Aorta (tissue), 5 donors: ENCODE measurements at regions not wholly inside any gene's neighbourhood (a gene's known extent, or its start where the extent isn't known, plus 50 kb on each side); places are given as distances from the start of the nearest gene placed in this dataset.
"Not testable (repeated sequence)": the region's sequence is repeated elsewhere in the genome, so short reads cannot be mapped to it uniquely, and the experiment has no call there.

Experiments
- ATAC-seq: fragments of 200-7000 bp; cut with Tn5 transposase; one replicate; pipeline ENCODE4 v1.9.1; 2022; ENCODE audit warnings: moderate library complexity; ENCODE audit not compliant: low FRiP score
- DNase-seq, 2 donors: peaks; one replicate each; pipeline ENCODE4 v3.0.0-alpha.2; 2020
- H3K27ac ChIP-seq, 2 donors: one replicate each; pipeline ENCODE4 v1.5.1; 2013; ENCODE audit warnings: low read length in 2 of 2, mild to moderate bottlenecking in 2 of 2, moderate library complexity in 2 of 2, control low read depth in 1 of 2, inconsistent platforms in 1 of 2, low read depth in 1 of 2
- H3K27me3 ChIP-seq, 2 donors: one replicate each; pipeline ENCODE4 v1.6.1; 2013; ENCODE audit warnings: control low read depth in 1 of 2, low read length in 1 of 2, mild to moderate bottlenecking in 1 of 2, moderate library complexity in 1 of 2; ENCODE audit not compliant: insufficient read depth in 2 of 2, control insufficient read depth in 1 of 2
- H3K36me3 ChIP-seq, 2 donors: one replicate each; pipeline ENCODE4 v1.6.1; 2013; ENCODE audit warnings: control low read depth in 1 of 2, low read length in 1 of 2, mild to moderate bottlenecking in 1 of 2; ENCODE audit not compliant: insufficient read depth in 2 of 2, control insufficient read depth in 1 of 2
- H3K4me1 ChIP-seq, 2 donors: one replicate each; pipeline ENCODE4 v1.6.1; 2013; ENCODE audit warnings: low read length in 2 of 2, control low read depth in 1 of 2, mild to moderate bottlenecking in 1 of 2, moderate library complexity in 1 of 2; ENCODE audit not compliant: insufficient read depth in 2 of 2, control insufficient read depth in 1 of 2
- H3K4me3 ChIP-seq, 2 donors: one replicate each; pipeline ENCODE4 v1.5.1; 2013; ENCODE audit warnings: low read length in 2 of 2, control low read depth in 1 of 2, mild to moderate bottlenecking in 1 of 2
- H3K9me3 ChIP-seq: one replicate; pipeline ENCODE4 v1.6.1; 2013; ENCODE audit warnings: mild to moderate bottlenecking, low read length; ENCODE audit not compliant: control insufficient read depth
- WGBS, 2 donors: extraction: QIAGEN DNeasy Blood & Tissue Kit; methylation state at CpG; one replicate each; pipeline ENCODE4 v1.1.7; 2013; 5-methylcytosine and 5-hydroxymethylcytosine counted together
- intact Hi-C, 2 donors: fragments of 100-400 bp; cut with DNase I; formaldehyde crosslinking; loops; one replicate each; pipeline versions ENCODE4 v1.14.2 to v1.15.0; 2022
- donor health status: healthy with polysubstance abuse.
- donor health status: Bipolar disorder and iron deficiency.
- donor health status: DM: no; HTN: no; CAD: no.
- donor health status: DM: no; HTN: no; CAD: no.
- donor health status: DM: yes; HTN: yes; CAD: no.

- Histone ChIP-seq H3K9me3 (no peaks in the 10 kb centered on the region), H3K36me3 (no peaks in the 10 kb centered on the region), H3K27ac (no peak overlapping the region), H3K4me1 (peaks cover 0 to 2% of the 10 kb centered on the region in 2 donors), H3K27me3 (peaks cover 0 to 1% of the 10 kb centered on the region in 2 donors), H3K4me3 (no peak overlapping the region)
- 87 to 88% methylated on average over 6 of the region's 6 CpGs for WGBS, 2 donors
- DNase-seq (no peak), ATAC-seq (no peak)
- intact Hi-C loops: no loop called here
These were observed 132.9 kb upstream of the LRIG1 start for GRCh38 chr3:66633402-66634381.

DNA sequence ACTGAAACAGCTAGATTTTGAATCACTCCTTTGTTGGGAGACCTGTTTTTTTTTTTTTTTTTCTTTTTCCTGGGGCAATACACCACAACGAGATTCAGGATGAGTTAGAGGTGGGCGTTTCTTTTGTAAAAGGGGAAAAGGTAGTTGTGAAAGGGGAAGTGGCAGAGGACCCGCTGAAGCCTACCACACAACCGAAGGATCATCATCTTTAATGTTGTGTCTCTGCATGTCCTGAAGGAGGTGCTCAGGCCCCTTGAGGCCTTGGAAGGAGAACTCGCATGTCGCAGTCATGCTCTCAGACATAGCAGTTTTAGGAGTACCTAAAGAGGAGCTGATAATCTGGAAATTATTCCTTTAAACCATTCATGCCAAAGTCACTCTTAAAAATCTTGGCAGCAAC lies 137.9 kb upstream of the LRIG1 start:
- Histone ChIP-seq H3K27ac (no peak overlapping the region), H3K4me3 (no peak overlapping the region), H3K4me1 (no peaks in the 10 kb centered on the region), H3K36me3 (no peaks in the 10 kb centered on the region), H3K9me3 (peaks cover 2% of the 10 kb centered on the region), H3K27me3 (no peaks in the 10 kb centered on the region)
- no peak for ATAC-seq
- intact Hi-C loops: no loop called here
- WGBS, 2 donors: 71 to 76% methylated on average over 6 of the region's 6 CpGs
- no peak for DNase-seq

GRCh38 chr3:66639809-66640356 lies 139.1 kb upstream of the LRIG1 start:
- Histone ChIP-seq H3K27ac (no peak overlapping the region), H3K36me3 (no peaks in the 10 kb centered on the region), H3K27me3 (no peaks in the 10 kb centered on the region), H3K9me3 (peaks cover 4% of the 10 kb centered on the region), H3K4me1 (no peaks in the 10 kb centered on the region), H3K4me3 (no peak overlapping the region)
- ATAC-seq: no peak
- no peak for DNase-seq
- intact Hi-C loops: no loop called here
- 96 to 97% methylated on average over 3 of the region's 3 CpGs for WGBS, 2 donors

GRCh38 chr3:66642019-66642418 lies 141.2 kb upstream of the LRIG1 start:
- no peaks in the 10 kb centered on the region for H3K36me3 ChIP-seq
- 59 to 68% methylated on average over 4 of the region's 4 CpGs for WGBS, 2 donors
- H3K9me3 ChIP-seq: peaks cover 4% of the 10 kb centered on the region
- ATAC-seq: no peak
- intact Hi-C loops: no loop called here
- no peak overlapping the region for H3K27ac ChIP-seq
- no peaks in the 10 kb centered on the region for H3K4me1 ChIP-seq
- no peaks in the 10 kb centered on the region for H3K27me3 ChIP-seq
- DNase-seq: no peak
- no peak overlapping the region for H3K4me3 ChIP-seq

DNA sequence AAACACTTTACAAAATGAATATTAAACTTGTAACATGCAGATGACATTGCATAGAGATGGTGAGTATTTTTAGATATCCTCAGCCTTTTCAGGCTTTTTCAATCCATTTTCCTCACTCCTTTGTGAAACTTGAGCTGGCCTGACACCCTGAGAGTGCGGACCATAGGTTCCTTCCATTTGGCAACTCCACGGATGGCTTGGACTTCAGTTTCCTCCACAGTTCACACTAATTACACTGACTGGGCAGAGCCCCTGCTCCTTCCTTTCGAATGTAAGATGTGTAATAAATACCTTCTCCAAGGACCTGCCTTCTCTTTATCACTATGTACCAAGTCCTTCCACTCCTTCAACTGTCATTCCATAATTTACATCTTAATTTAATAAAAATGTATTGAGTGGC lies 141.7 kb upstream of the LRIG1 start:
- H3K4me1 ChIP-seq: no peaks in the 10 kb centered on the region
- intact Hi-C loops: no loop called here
- H3K27ac ChIP-seq: no peak overlapping the region
- H3K27me3 ChIP-seq: no peaks in the 10 kb centered on the region
- no peaks in the 10 kb centered on the region for H3K36me3 ChIP-seq
- peaks cover 4% of the 10 kb centered on the region for H3K9me3 ChIP-seq
- ATAC-seq: no peak
- 52% methylated on average over 3 of the region's 3 CpGs for WGBS, 2 donors
- no peak overlapping the region for H3K4me3 ChIP-seq
- DNase-seq: no peak

DNA sequence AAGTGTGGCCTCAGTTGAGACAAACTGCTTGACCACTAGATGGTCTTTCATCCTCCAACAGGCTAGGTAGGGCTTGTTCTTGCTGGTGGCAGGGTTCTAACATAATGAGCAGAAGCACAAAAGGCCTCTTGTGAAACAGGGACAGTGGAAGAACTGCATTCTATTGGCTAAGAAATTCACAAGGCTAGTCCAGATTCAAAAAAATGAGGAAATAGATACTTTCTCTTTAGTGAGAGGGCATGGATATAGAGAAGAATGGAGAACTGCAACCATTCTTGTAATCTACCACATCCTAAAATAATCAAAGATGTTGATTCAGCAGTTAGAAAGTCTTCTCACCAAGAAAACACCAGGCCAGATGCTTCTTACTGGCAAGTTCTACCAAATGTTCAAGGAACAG lies 143.7 kb upstream of the LRIG1 start:
- H3K4me1 ChIP-seq: no peaks in the 10 kb centered on the region
- no peaks in the 10 kb centered on the region for H3K36me3 ChIP-seq
- ATAC-seq: no peak
- DNase-seq: no peak
- peaks cover 4% of the 10 kb centered on the region for H3K9me3 ChIP-seq
- no peaks in the 10 kb centered on the region for H3K27me3 ChIP-seq
- no peak overlapping the region for H3K4me3 ChIP-seq
- no peak overlapping the region for H3K27ac ChIP-seq
- intact Hi-C loops: no loop called here

DNA sequence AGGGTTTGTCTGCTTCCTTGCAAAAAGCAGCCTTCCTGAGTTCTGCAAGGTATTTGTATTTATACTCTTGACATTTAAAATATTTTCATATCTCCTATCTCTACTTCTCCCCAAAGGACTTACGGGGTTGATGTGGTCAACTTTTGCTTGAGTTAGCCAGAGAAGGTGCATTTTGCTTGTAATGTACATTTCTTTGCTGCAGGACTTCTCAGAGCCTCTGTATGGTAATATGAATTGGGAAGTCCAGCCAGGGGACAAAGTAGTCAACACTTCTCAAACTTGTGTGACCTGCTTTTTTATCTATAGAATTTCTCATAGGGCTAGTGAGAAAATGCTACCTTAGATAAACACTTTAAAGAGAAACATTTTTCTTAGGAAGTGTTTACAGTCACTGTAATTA lies 148.2 kb upstream of the LRIG1 start:
- intact Hi-C loops: no loop called here
- Histone ChIP-seq H3K9me3 (peaks cover 2% of the 10 kb centered on the region), H3K27me3 (no peaks in the 10 kb centered on the region), H3K27ac (no peak overlapping the region), H3K4me3 (no peak overlapping the region), H3K36me3 (no peaks in the 10 kb centered on the region), H3K4me1 (no peaks in the 10 kb centered on the region)
- no peak for ATAC-seq
- no peak for DNase-seq
- 70 to 78% methylated on average over 1 of the region's 1 CpG for WGBS, 2 donors

- ATAC-seq, H3K4me3 ChIP-seq: not testable (repeated sequence)
These were observed 150.7 kb upstream of the LRIG1 start for GRCh38 chr3:66651520-66651919.

DNA sequence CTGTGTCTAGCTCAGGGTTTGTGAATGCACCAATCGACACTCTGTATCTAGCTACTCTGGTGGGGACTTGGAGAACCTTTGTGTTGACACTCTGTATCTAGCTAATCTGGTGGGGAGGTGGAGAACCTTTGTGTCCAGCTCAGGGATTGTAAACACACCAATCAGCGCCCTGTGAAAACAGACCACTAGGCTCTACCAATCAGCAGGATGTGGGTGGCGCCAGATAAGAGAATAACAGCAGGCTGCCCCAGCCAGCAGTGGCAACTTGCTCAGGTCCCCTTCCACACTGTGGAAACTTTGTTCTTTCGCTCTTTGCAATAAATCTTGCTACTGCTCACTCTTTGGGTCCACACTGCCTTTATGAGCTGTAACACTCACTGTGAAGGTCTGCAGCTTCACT lies 151.3 kb upstream of the LRIG1 start:
- H3K27ac ChIP-seq, H3K4me1 ChIP-seq, H3K36me3 ChIP-seq, H3K27me3 ChIP-seq, ATAC-seq, intact Hi-C loops, H3K4me3 ChIP-seq, DNase-seq, H3K9me3 ChIP-seq: not testable (repeated sequence)
- 92 to 98% methylated on average over 3 to 4 of the region's 4 CpGs for WGBS, 2 donors

More at GRCh38 chr3:66651520-66651919, 150.7 kb upstream of the LRIG1 start:
- H3K27me3 ChIP-seq, H3K9me3 ChIP-seq, H3K4me1 ChIP-seq, intact Hi-C loops, H3K27ac ChIP-seq, DNase-seq, H3K36me3 ChIP-seq: not testable (repeated sequence)
- 95 to 96% methylated on average over 27 to 29 of the region's 29 CpGs for WGBS, 2 donors
